ENCODE measurements at regions not wholly inside any gene's neighbourhood (a gene's known extent, or its start where the extent isn't known, plus 50 kb on each side); places are given as distances from the start of the nearest gene placed in this dataset.

DNA sequence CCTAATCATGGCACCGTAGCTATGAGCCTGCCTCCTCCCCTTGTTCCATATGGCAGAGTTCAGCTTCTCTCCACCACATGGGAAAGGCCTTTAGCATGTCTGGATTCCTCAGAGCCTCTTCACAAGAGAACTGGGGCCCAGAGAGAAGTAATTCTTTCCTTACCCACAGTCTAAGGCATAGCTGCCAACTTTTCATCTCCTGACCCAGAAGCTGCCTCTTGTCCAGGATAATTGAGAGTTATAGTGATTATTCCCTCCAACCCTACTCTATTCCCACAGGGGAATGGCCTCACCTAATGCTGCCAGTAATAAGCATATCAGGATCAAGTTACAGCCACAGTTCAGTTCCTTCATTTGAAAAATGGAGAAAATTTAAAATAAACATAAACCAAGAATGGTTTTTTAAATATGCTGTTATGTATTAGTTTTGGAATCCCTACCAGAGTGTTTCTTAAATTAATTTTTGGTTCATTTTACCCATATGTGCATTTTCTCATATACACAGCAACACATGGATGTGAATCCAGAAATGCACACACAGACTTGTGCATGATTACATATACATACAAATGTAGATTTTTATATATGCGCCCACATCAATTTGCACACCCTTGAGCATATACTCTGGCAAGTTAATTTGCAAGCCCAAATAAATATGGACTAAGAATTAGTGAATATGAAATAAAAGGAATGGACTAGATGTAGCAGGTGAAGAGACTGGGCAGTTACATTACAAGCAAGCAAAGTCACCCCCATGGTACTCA is 63.9 kb upstream of the WARS2 start:
- TF ChIP-seq, protein P1, sequence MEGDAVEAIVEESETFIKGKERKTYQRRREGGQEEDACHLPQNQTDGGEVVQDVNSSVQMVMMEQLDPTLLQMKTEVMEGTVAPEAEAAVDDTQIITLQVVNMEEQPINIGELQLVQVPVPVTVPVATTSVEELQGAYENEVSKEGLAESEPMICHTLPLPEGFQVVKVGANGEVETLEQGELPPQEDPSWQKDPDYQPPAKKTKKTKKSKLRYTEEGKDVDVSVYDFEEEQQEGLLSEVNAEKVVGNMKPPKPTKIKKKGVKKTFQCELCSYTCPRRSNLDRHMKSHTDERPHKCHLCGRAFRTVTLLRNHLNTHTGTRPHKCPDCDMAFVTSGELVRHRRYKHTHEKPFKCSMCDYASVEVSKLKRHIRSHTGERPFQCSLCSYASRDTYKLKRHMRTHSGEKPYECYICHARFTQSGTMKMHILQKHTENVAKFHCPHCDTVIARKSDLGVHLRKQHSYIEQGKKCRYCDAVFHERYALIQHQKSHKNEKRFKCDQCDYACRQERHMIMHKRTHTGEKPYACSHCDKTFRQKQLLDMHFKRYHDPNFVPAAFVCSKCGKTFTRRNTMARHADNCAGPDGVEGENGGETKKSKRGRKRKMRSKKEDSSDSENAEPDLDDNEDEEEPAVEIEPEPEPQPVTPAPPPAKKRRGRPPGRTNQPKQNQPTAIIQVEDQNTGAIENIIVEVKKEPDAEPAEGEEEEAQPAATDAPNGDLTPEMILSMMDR (conservative IDR thresholded peaks at IDR 0.05): no peak
- no peak for TF ChIP-seq ZFX (IDR thresholded peaks at IDR 0.05)
